Mesenchymal stem cell (in vitro differentiated cells and primary cell): ENCODE measurements at regions not wholly inside any gene's neighbourhood (a gene's known extent, or its start where the extent isn't known, plus 50 kb on each side); places are given as distances from the start of the nearest gene placed in this dataset.

Experiments
- DNase-seq: peaks from one replicate; pipeline ENCODE4 v3.0.0-alpha.2; 2013
- H2AFZ ChIP-seq: one replicate; pipeline ENCODE4 v1.6.1; 2013; ENCODE audit warnings: low read depth, mild to moderate bottlenecking, control low read depth, inconsistent platforms, low read length, moderate library complexity
- H2AK5ac ChIP-seq: 2 replicates; pipeline ENCODE4 v1.6.1; 2013; ENCODE audit warnings: low read length, moderate library complexity, mild to moderate bottlenecking, inconsistent platforms; ENCODE audit not compliant: severe bottlenecking
- H2BK120ac ChIP-seq: one replicate; pipeline ENCODE4 v1.6.1; 2013; ENCODE audit warnings: low read depth, mild to moderate bottlenecking, inconsistent platforms, low read length, moderate library complexity
- H2BK12ac ChIP-seq, 2 experiments: one replicate each; pipeline ENCODE4 v1.6.1; 2013; ENCODE audit warnings: inconsistent platforms in 2 of 2, low read length in 2 of 2, mild to moderate bottlenecking in 2 of 2, moderate library complexity in 2 of 2, control low read depth in 1 of 2
- H2BK15ac ChIP-seq: one replicate; pipeline ENCODE4 v1.6.1; 2013; ENCODE audit warnings: mild to moderate bottlenecking, low read depth, inconsistent platforms; ENCODE audit not compliant: poor library complexity, severe bottlenecking
- H2BK5ac ChIP-seq: 2 replicates; pipeline ENCODE4 v1.6.1; 2013; ENCODE audit warnings: low read depth, mild to moderate bottlenecking, low read length, control low read depth, inconsistent platforms; ENCODE audit not compliant: poor library complexity, severe bottlenecking
- H3K14ac ChIP-seq, 2 experiments: one replicate each; pipeline ENCODE4 v1.6.1; 2013; ENCODE audit warnings: inconsistent platforms in 2 of 2, low read length in 2 of 2, control low read depth in 1 of 2, mild to moderate bottlenecking in 1 of 2, moderate library complexity in 1 of 2
- H3K18ac ChIP-seq, 2 experiments: one replicate each; pipeline ENCODE4 v1.6.1; 2013; ENCODE audit warnings: inconsistent platforms in 2 of 2, low read length in 2 of 2, control low read depth in 1 of 2, low read depth in 1 of 2, mild to moderate bottlenecking in 1 of 2
- H3K23ac ChIP-seq, 2 experiments: one replicate each; pipeline ENCODE4 v1.6.1; 2013; ENCODE audit warnings: inconsistent platforms in 2 of 2, low read length in 2 of 2, mild to moderate bottlenecking in 2 of 2, moderate library complexity in 2 of 2, control low read depth in 1 of 2
- H3K27ac ChIP-seq: 2 replicates; pipeline ENCODE4 v1.5.1; 2013; ENCODE audit warnings: mild to moderate bottlenecking, moderate library complexity, low read length, control low read depth, inconsistent platforms; ENCODE audit not compliant: poor library complexity, severe bottlenecking
- H3K27me3 ChIP-seq, 2 experiments: 2 replicates each; pipeline versions ENCODE4 v1.6.1 to v1.7.0; 2013; ENCODE audit warnings: low read length in 2 of 2, mild to moderate bottlenecking in 2 of 2, moderate library complexity in 2 of 2, control low read depth in 1 of 2, inconsistent platforms in 1 of 2; ENCODE audit not compliant: control insufficient read depth in 1 of 2, insufficient read depth in 1 of 2
- H3K36me3 ChIP-seq, 2 experiments: 2 replicates each; pipeline versions ENCODE4 v1.6.1 to v1.7.0; 2013; ENCODE audit warnings: low read length in 2 of 2, control low read depth in 1 of 2, inconsistent platforms in 1 of 2, low read depth in 1 of 2, mild to moderate bottlenecking in 1 of 2; ENCODE audit not compliant: insufficient read depth in 2 of 2, control insufficient read depth in 1 of 2
- H3K4ac ChIP-seq, 2 experiments: one replicate each; pipeline ENCODE4 v1.6.1; 2013; ENCODE audit warnings: inconsistent platforms in 2 of 2, low read length in 2 of 2, mild to moderate bottlenecking in 2 of 2, moderate library complexity in 2 of 2, control low read depth in 1 of 2, low read depth in 1 of 2
- H3K4me1 ChIP-seq: 2 replicates; pipeline ENCODE4 v1.6.1; 2013; ENCODE audit warnings: low read depth, low read length, control low read depth; ENCODE audit not compliant: control insufficient read depth, insufficient read depth
- H3K4me2 ChIP-seq: 2 replicates; pipeline ENCODE4 v1.6.1; 2013; ENCODE audit warnings: low read length, mild to moderate bottlenecking, inconsistent platforms; ENCODE audit not compliant: poor library complexity, severe bottlenecking
- H3K4me3 ChIP-seq, 2 experiments: 2 replicates each; pipeline versions ENCODE4 v1.5.1 to v1.7.0; 2013; ENCODE audit warnings: low read length in 2 of 2, mild to moderate bottlenecking in 2 of 2, control low read depth in 1 of 2, low read depth in 1 of 2; ENCODE audit not compliant: insufficient read depth in 1 of 2
- H3K79me1 ChIP-seq: replicated peaks from 2 replicates; pipeline ENCODE4 v1.6.1; 2013; ENCODE audit warnings: mild to moderate bottlenecking, control low read depth, low read length, inconsistent platforms; ENCODE audit not compliant: poor library complexity, severe bottlenecking
- H3K9ac ChIP-seq: 2 replicates; pipeline ENCODE4 v1.7.0; 2013; ENCODE audit warnings: mild to moderate bottlenecking, low read length, moderate library complexity
- H3K9me3 ChIP-seq: 2 replicates; pipeline ENCODE4 v1.7.0; 2013; ENCODE audit warnings: mild to moderate bottlenecking, low read length; ENCODE audit not compliant: control insufficient read depth
- H4K8ac ChIP-seq: one replicate; pipeline ENCODE4 v1.6.1; 2013; ENCODE audit warnings: inconsistent platforms, mild to moderate bottlenecking, low read length, moderate library complexity
- H4K91ac ChIP-seq: one replicate; pipeline ENCODE4 v1.6.1; 2013; ENCODE audit warnings: mild to moderate bottlenecking, low read length, inconsistent platforms
- WGBS: methylation state at CpG from one replicate; pipeline ENCODE4 v1.1.7; 2013; ENCODE audit warnings: mixed read lengths; 5-methylcytosine and 5-hydroxymethylcytosine counted together

GRCh38 chr2:122491011-122491410, 735.6 kb downstream of the TSN start:
- no peak for DNase-seq
- no peaks in the 10 kb centered on the region for H3K4me1 ChIP-seq
- no peaks in the 10 kb centered on the region for H3K79me1 ChIP-seq
- H3K9ac ChIP-seq, result no peak overlapping the region
- H3K27ac ChIP-seq, result no peak overlapping the region
- H3K36me3 ChIP-seq, result no peaks in the 10 kb centered on the region
- 68% methylated on average over 2 of the region's 2 CpGs for WGBS
- H3K14ac ChIP-seq, result no peak overlapping the region
- no peak overlapping the region for H3K18ac ChIP-seq
- H2BK15ac ChIP-seq, result no peak overlapping the region
- no peak overlapping the region for H2BK12ac ChIP-seq
- no peak overlapping the region for H3K4ac ChIP-seq
- no peak overlapping the region for H4K8ac ChIP-seq
- no peak overlapping the region for H4K91ac ChIP-seq
- H3K4me3 ChIP-seq, result no peak overlapping the region
- H2BK120ac ChIP-seq, result no peak overlapping the region
- H2AFZ ChIP-seq, result no peak overlapping the region
- no peaks in the 10 kb centered on the region for H3K9me3 ChIP-seq
- H3K4me2 ChIP-seq, result no peak overlapping the region
- H3K23ac ChIP-seq, result no peak overlapping the region
- H2AK5ac ChIP-seq, result no peak overlapping the region
- no peaks in the 10 kb centered on the region for H3K27me3 ChIP-seq
- H2BK5ac ChIP-seq, result no peak overlapping the region

- no CpG with 5 or more reads among the region's 1 CpG for WGBS
- H3K27me3 ChIP-seq, result no peaks in the 10 kb centered on the region
These were observed 745.1 kb downstream of the TSN start for GRCh38 chr2:122500316-122501105.

GRCh38 chr2:122506620-122507019, 751.2 kb downstream of the TSN start:
- Histone ChIP-seq H3K23ac (no peak overlapping the region), H3K79me1 (no peaks in the 10 kb centered on the region), H2AFZ (no peak overlapping the region), H3K14ac (no peak overlapping the region), H2BK12ac (no peak overlapping the region), H4K91ac (no peak overlapping the region), H3K4me2 (no peak overlapping the region), H2BK5ac (no peak overlapping the region), H3K36me3 (no peaks in the 10 kb centered on the region), H3K4me1 (no peaks in the 10 kb centered on the region), H3K18ac (no peak overlapping the region), H3K27me3 (no peaks in the 10 kb centered on the region), H3K4me3 (no peak overlapping the region), H2BK15ac (no peak overlapping the region), H3K9me3 (no peaks in the 10 kb centered on the region), H4K8ac (no peak overlapping the region), H3K4ac (no peak overlapping the region), H3K27ac (no peak overlapping the region), H2BK120ac (no peak overlapping the region), H2AK5ac (no peak overlapping the region), H3K9ac (no peak overlapping the region)
- DNase-seq, result no peak
- 65% methylated on average over 2 of the region's 3 CpGs for WGBS

More at GRCh38 chr2:122500316-122501105, 745.1 kb downstream of the TSN start:
- Histone ChIP-seq H3K4me1 (no peaks in the 10 kb centered on the region), H2BK5ac (no peak overlapping the region), H3K9me3 (no peaks in the 10 kb centered on the region), H2BK120ac (no peak overlapping the region), H2AK5ac (no peak overlapping the region), H3K9ac (no peak overlapping the region), H2BK12ac (no peak overlapping the region), H3K4me3 (no peak overlapping the region), H3K4me2 (no peak overlapping the region), H2BK15ac (no peak overlapping the region), H2AFZ (no peak overlapping the region), H3K27ac (no peak overlapping the region), H3K79me1 (no peaks in the 10 kb centered on the region), H3K4ac (no peak overlapping the region), H3K23ac (no peak overlapping the region), H4K91ac (no peak overlapping the region), H3K36me3 (no peaks in the 10 kb centered on the region), H3K14ac (no peak overlapping the region), H4K8ac (no peak overlapping the region), H3K18ac (no peak overlapping the region)
- DNase-seq, result peak; percentile 2

GRCh38 chr2:122507261-122507660, 751.8 kb downstream of the TSN start:
- Histone ChIP-seq H3K9me3 (no peaks in the 10 kb centered on the region), H2BK15ac (no peak overlapping the region), H3K23ac (no peak overlapping the region), H3K27ac (no peak overlapping the region), H2BK12ac (no peak overlapping the region), H2BK120ac (no peak overlapping the region), H3K18ac (no peak overlapping the region), H4K91ac (no peak overlapping the region), H4K8ac (no peak overlapping the region), H3K27me3 (no peaks in the 10 kb centered on the region), H3K36me3 (no peaks in the 10 kb centered on the region), H3K4ac (no peak overlapping the region), H3K9ac (no peak overlapping the region), H2AFZ (no peak overlapping the region), H3K4me3 (no peak overlapping the region), H2AK5ac (no peak overlapping the region), H3K4me2 (no peak overlapping the region), H3K4me1 (no peaks in the 10 kb centered on the region), H3K14ac (no peak overlapping the region), H2BK5ac (no peak overlapping the region), H3K79me1 (no peaks in the 10 kb centered on the region)
- no CpG with 5 or more reads among the region's 1 CpG for WGBS
- DNase-seq, result no peak
